Activated CD4-positive, alpha-beta T cell treated with anti-CD3 and anti-CD28 coated beads, Interleukin-2, amount 50 U/mL, for 16 hours (primary cell): ENCODE measurements at regions not wholly inside any gene's neighbourhood (a gene's known extent, or its start where the extent isn't known, plus 50 kb on each side); places are given as distances from the start of the nearest gene placed in this dataset.

Experiments used
- DNase-seq: peaks from one replicate; pipeline ENCODE4 v3.0.0-alpha.2; 2020

- no peak for DNase-seq
Observed at GRCh38 chr17:14715561-14715960, 414.7 kb downstream of the HS3ST3B1 start.

- no peak for DNase-seq
Observed at GRCh38 chr17:14712611-14713021, 411.7 kb downstream of the HS3ST3B1 start.

- DNase-seq, result no peak
Observed at GRCh38 chr17:14704121-14704520, 403.2 kb downstream of the HS3ST3B1 start.

- no peak for DNase-seq
Observed at GRCh38 chr17:14701886-14702285, 401.0 kb downstream of the HS3ST3B1 start.

GRCh38 chr17:14699574-14700185 lies 398.8 kb downstream of the HS3ST3B1 start:
- no peak for DNase-seq

- no peak for DNase-seq
Observed at GRCh38 chr17:14693382-14693781, 392.5 kb downstream of the HS3ST3B1 start.

GRCh38 chr17:14690704-14691103 lies 389.8 kb downstream of the HS3ST3B1 start:
- DNase-seq, result no peak

GRCh38 chr17:14688134-14688533 lies 387.3 kb downstream of the HS3ST3B1 start:
- no peak for DNase-seq

- DNase-seq, result no peak
Observed at GRCh38 chr17:14672830-14673229, 371.9 kb downstream of the HS3ST3B1 start.

GRCh38 chr17:14670861-14671260 lies 370.0 kb downstream of the HS3ST3B1 start:
- no peak for DNase-seq

- no peak for DNase-seq
Observed at GRCh38 chr17:14664511-14664910, 363.6 kb downstream of the HS3ST3B1 start.

GRCh38 chr17:14641117-14641516 lies 340.2 kb downstream of the HS3ST3B1 start:
- no peak for DNase-seq

- no peak for DNase-seq
Observed at GRCh38 chr17:14637260-14637659, 336.4 kb downstream of the HS3ST3B1 start.

- no peak for DNase-seq
Observed at GRCh38 chr17:14630621-14631020, 329.7 kb downstream of the HS3ST3B1 start.

GRCh38 chr17:14630046-14630445 lies 329.2 kb downstream of the HS3ST3B1 start:
- no peak for DNase-seq

- no peak for DNase-seq
Observed at GRCh38 chr17:14622615-14623101, 321.8 kb downstream of the HS3ST3B1 start.

- no peak for DNase-seq
Observed at GRCh38 chr17:14621826-14622614, 321.1 kb downstream of the HS3ST3B1 start.

- no peak for DNase-seq
Observed at GRCh38 chr17:14619821-14620220, 318.9 kb downstream of the HS3ST3B1 start.

GRCh38 chr17:14616528-14616927 lies 315.6 kb downstream of the HS3ST3B1 start:
- DNase-seq, result no peak

GRCh38 chr17:14605267-14605599 lies 304.4 kb downstream of the HS3ST3B1 start:
- DNase-seq, result no peak

- no peak for DNase-seq
Observed at GRCh38 chr17:14604591-14605266, 303.8 kb downstream of the HS3ST3B1 start.

GRCh38 chr17:14596224-14596623 lies 295.3 kb downstream of the HS3ST3B1 start:
- no peak for DNase-seq

- no peak for DNase-seq
Observed at GRCh38 chr17:14595656-14596055, 294.8 kb downstream of the HS3ST3B1 start.

GRCh38 chr17:14594690-14595089 lies 293.8 kb downstream of the HS3ST3B1 start:
- no peak for DNase-seq
